SK-N-DZ (cell line): ENCODE measurements at regions not wholly inside any gene's neighbourhood (a gene's known extent, or its start where the extent isn't known, plus 50 kb on each side); places are given as distances from the start of the nearest gene placed in this dataset.

Experiments used
- DNase-seq: peaks from one replicate; pipeline ENCODE4 v3.0.0-alpha.2; 2015; ENCODE audit warnings: low spot score

GRCh38 chr2:60321816-60322215 is 231.6 kb downstream of the BCL11A start:
- no peak for DNase-seq

DNA sequence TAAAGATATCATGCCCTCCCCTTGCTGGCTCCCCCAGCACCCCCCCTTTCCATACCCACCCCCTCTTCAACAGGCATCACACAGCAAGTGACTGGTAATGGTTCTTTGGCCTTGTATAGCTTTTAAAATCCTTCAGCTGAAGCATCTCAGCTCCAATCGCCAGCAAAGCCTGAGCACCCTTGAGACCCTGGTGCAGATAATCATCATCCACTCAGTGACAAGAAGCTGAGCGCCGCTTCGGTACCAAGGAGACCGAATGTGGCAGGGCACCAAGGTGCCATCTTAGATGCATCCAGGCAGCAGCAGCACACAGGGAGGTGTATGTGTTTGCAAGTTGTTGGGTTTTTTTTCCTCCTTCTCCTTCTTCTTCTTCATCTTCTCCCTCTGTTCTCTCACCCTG is 232.7 kb downstream of the BCL11A start:
- no peak for DNase-seq

DNA sequence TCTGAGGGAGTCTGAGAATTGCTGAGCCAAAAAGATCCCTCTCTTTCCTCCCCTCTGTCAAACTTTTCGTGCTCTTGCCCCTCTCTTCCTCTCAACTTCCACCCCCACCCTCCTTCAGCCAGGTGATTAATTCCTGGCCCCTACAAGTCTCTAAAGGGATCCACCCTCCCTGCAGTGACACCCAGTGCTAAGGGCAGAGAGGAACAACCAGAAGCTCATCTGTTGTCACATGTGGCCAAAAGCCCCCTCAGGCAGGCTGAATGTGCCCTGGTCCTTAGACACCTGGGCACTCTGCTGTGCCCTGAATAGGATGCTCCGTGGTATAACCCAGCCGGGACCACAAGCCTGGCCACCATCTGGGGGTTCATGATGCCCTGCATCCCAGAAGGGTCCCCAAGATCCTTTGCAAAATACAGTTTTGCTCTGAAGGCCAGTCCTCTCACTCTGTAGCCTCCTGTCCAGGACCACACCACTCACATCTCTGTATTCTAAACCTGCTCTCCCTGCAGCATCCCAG is 234.4 kb downstream of the BCL11A start:
- DNase-seq = no peak

DNA sequence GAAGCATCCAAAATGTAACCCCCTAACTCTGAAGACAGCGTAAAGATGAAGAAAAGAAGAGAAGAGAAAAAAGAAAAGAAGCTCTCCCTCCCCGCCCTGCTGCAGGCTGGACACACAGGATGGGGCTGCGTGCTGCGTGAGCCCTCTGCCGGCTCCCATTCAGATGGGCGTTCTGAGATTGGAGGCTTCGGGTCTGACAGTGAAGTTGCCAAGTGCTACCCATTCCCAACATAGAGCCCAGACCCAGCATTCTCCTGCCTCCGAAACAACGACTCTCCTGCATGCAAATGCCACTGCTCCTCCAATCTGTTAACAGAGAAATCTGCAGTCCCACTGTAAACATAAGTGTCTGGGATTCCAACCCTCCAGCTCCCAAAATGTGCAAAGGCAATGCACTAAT is 234.9 kb downstream of the BCL11A start:
- no peak for DNase-seq

DNA sequence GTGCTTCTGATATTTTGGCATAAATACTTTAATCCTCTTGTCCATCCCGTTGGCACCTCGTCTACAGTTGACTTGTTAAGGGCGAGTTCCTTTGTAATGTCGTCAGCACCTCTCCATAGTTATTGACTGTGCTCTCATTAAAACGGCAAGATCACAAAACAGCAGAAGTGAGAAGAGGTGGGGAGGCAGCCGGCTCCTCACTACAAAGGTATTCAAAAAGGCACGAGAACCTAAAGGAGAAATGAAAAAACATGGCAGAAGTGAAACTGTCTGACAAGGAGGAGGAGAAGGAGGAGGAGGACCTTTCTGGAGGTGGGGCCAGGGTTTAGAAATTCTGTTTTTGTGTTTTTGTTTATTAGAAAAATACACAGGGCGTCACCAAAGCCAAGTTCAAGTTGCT is 235.6 kb downstream of the BCL11A start:
- DNase-seq = no peak

DNA sequence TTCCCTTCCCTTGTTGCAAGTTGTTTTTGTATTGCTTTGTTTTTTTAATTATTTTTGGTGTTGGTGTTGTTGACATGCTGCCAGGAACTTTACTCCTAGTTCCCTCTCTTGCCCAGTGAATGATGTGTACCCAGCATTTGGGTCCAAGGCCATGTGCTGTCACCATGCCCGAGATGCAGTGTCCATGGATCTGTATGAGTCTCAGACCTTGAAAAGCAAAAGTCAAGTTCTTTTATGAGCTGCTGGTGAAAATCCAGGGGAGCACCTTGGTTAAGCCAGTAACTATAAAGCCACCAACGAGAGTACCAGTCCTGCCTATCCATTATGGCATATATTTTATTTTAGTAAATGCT is 236.4 kb downstream of the BCL11A start:
- no peak for DNase-seq

- DNase-seq = no peak
Observed at GRCh38 chr2:60316381-60317033, 236.9 kb downstream of the BCL11A start.

GRCh38 chr2:60313470-60314172 is 239.8 kb downstream of the BCL11A start:
- DNase-seq = no peak

GRCh38 chr2:60312618-60313017 is 240.8 kb downstream of the BCL11A start:
- DNase-seq = no peak

GRCh38 chr2:60311524-60311923 is 241.9 kb downstream of the BCL11A start:
- no peak for DNase-seq

- no peak for DNase-seq
Observed at GRCh38 chr2:60309941-60310660, 243.4 kb downstream of the BCL11A start.

DNA sequence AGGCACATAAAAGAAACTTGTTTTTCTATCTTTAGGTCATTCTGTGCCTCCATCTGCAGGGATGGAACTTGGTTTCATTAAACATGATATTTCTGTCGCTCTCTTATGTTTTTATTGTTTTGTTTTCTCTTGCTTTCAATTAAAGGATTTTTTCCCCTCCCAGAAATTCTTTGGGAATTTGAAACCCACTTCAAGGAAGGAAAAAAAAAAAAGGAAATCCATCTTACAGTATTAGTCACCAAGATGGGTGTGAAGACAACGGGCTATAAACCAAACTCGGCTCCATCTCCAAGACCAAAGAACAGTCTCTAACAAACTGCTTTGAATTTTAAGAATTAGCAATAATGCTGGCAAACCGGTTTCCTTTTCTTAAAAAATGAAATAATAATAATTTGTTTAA is 244.1 kb downstream of the BCL11A start:
- no peak for DNase-seq

- no peak for DNase-seq
Observed at GRCh38 chr2:60306267-60306861, 247.1 kb downstream of the BCL11A start.

- DNase-seq = no peak
Observed at GRCh38 chr2:60303680-60304079, 249.8 kb downstream of the BCL11A start.

GRCh38 chr2:60302377-60303126 is 250.9 kb downstream of the BCL11A start:
- no peak for DNase-seq

DNA sequence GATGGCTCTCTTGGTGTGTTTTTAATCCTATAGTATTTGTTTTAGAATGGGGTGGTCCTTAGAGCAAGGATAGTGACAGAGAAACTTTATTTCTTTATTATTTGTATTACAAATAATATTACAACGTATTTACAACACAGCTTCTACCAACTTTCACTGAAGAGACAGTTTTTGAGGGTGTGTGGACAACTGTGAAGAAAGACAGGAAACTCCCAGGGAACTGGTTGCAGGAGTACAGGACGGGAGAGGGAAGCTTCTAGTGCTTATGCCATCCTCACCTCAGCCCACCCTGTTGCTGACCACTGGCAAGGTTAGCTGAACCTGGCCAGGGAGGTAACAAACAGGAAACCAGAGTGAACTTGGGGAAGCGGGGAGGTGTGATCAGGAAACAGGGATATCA is 251.7 kb downstream of the BCL11A start:
- no peak for DNase-seq

GRCh38 chr2:60299179-60299578 is 254.3 kb downstream of the BCL11A start:
- DNase-seq = no peak

- DNase-seq = no peak
Observed at GRCh38 chr2:60298006-60298696, 255.3 kb downstream of the BCL11A start.

DNA sequence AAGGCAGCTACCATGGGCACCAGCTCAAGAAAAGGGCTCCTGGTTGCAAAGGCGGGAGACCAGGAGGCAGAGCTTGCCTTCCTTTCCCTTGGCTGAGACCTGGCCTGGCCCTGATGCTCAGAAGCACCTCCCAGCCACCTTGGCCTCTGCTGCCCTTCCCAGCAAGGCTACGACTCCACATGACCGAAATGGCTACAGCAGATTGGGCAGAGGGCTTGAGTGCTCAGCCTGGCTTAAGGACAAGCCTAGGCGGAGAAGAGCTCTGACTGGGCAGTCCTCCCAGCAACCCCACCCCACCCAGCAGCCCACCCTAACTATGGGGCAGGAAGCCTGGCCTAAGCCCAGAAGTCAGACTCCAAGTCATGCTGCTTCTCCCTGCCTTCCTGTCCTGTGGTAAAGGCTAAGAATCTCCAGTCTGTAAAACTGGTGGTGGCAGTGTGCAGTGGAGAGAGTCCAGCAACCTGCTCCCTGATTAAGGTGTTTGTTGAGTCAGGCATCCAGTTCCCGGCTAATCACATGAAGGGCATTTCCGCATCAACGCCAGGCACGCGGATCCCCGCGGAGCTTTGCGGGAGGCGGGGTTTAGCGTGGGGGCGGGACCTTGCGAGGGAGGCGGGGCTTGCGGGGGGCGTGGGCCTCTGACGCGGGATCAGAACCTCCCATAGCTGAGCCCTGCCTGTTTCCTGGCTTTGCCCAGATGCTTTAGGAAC is 256.0 kb downstream of the BCL11A start:
- DNase-seq = no peak

DNA sequence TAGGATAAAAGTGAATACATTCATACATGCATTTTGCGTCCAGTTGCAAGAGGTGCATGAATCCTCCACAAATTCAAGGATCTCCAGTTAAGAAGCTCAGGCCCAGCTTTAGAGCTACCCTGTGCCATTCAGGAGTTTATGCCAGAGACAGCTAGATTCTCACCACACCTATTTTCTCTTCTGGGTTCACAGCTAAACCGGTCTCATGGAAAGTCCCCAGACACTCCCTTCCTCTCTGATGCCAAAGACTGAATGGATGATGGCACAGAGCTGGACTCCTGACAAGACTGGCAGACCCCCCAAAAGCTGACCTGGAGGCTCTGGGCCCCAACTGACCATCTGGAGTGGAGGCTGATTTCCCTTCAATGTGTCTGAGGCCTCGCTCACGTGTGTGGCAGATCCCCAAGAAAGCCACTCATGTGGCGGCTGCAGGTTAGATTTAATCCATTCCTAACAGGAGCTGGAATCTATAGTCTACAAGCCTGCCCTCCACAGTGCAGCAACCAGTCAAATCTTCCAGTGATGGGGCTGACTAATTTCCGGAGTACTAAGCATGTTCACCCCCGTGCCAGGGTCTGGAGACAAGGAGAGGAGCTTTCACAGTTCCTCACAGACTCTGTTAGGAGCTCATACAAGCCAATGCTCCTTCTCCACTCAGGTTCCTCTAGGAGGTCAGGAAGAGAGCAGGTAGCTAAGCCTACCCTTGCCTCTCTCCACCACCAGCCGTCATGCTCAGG is 257.1 kb downstream of the BCL11A start:
- DNase-seq = no peak
